GM23338 (cell line): ENCODE measurements at regions not wholly inside any gene's neighbourhood (a gene's known extent, or its start where the extent isn't known, plus 50 kb on each side); places are given as distances from the start of the nearest gene placed in this dataset.

Experiments
- ATAC-seq: fragments of 200-7000 bp; cut with Tn5 transposase; 3 replicates; pipeline ENCODE4 v1.9.1; 2020
- DNase-seq: peaks from one replicate; pipeline ENCODE4 v3.0.0-alpha.2; 2015; ENCODE audit warnings: low spot score
- H2AFZ ChIP-seq: fragments of 200-600 bp; sonication (generic); 2 replicates; pipeline ENCODE4 v1.8.0; 2016; ENCODE audit warnings: antibody characterized with exemption, mild to moderate bottlenecking, moderate library complexity
- H3F3A ChIP-seq: fragments of 200-600 bp; sonication (generic); replicated peaks from 2 replicates; pipeline ENCODE4 v1.8.0; 2017; ENCODE audit warnings: antibody characterized with exemption, mixed run types, low read depth
- H3K27ac ChIP-seq: fragments of 200-600 bp; sonication (generic); 2 replicates; pipeline ENCODE4 v1.6.1; 2016; ENCODE audit warnings: low read depth
- H3K27me3 ChIP-seq: fragments of 200-600 bp; sonication (generic); 2 replicates; pipeline ENCODE4 v1.8.0; 2016; ENCODE audit warnings: mild to moderate bottlenecking, mixed run types, moderate library complexity; ENCODE audit not compliant: insufficient read depth
- H3K36me3 ChIP-seq: fragments of 200-600 bp; sonication (generic); 2 replicates; pipeline ENCODE4 v1.8.0; 2016; ENCODE audit warnings: mild to moderate bottlenecking; ENCODE audit not compliant: insufficient read depth
- H3K4me1 ChIP-seq: fragments of 200-600 bp; sonication (generic); 2 replicates; pipeline ENCODE4 v1.8.0; 2016; ENCODE audit warnings: mild to moderate bottlenecking, moderate library complexity; ENCODE audit not compliant: insufficient read depth
- H3K4me2 ChIP-seq: fragments of 200-600 bp; sonication (generic); 2 replicates; pipeline ENCODE4 v1.7.1; 2017; ENCODE audit warnings: mixed run types
- H3K4me3 ChIP-seq: fragments of 200-600 bp; sonication (generic); 2 replicates; pipeline ENCODE4 v1.6.1; 2016; ENCODE audit warnings: mixed run types
- H3K79me2 ChIP-seq: fragments of 200-600 bp; sonication (generic); replicated peaks from 2 replicates; pipeline ENCODE4 v1.8.0; 2017; ENCODE audit warnings: mild to moderate bottlenecking; ENCODE audit not compliant: insufficient read depth
- H3K9me2 ChIP-seq: fragments of 200-600 bp; sonication (generic); 2 replicates; pipeline ENCODE4 v1.8.0; 2017; ENCODE audit not compliant: insufficient read depth
- H4K20me1 ChIP-seq: fragments of 200-600 bp; sonication (generic); replicated peaks from 2 replicates; pipeline ENCODE4 v1.8.0; 2017; ENCODE audit warnings: mild to moderate bottlenecking; ENCODE audit not compliant: insufficient read depth
- H3K27ac Mint-ChIP-seq: 2 replicates; pipeline ENCODE4 v1.8.0; 2020; ENCODE audit warnings: inconsistent platforms, mild to moderate bottlenecking, moderate library complexity, mixed read lengths
- H3K27me3 Mint-ChIP-seq: 3 replicates; pipeline ENCODE4 v1.8.0; 2022; ENCODE audit warnings: low read depth, mild to moderate bottlenecking, moderate library complexity, mixed read lengths, inconsistent platforms; ENCODE audit not compliant: insufficient read depth, poor library complexity
- H3K36me3 Mint-ChIP-seq: 3 replicates; pipeline ENCODE4 v1.8.0; 2021; ENCODE audit warnings: low read depth, mild to moderate bottlenecking, inconsistent platforms, moderate library complexity, mixed read lengths
- H3K4me1 Mint-ChIP-seq: 3 replicates; pipeline ENCODE4 v1.8.0; 2020; ENCODE audit warnings: mild to moderate bottlenecking, inconsistent platforms, mixed read lengths
- H3K4me3 Mint-ChIP-seq: 3 replicates; pipeline ENCODE4 v1.8.0; 2021; ENCODE audit warnings: moderate library complexity, mild to moderate bottlenecking, inconsistent platforms, mixed read lengths
- H3K9me3 Mint-ChIP-seq: 3 replicates; pipeline ENCODE4 v1.8.0; 2020; ENCODE audit warnings: moderate library complexity, mild to moderate bottlenecking, inconsistent platforms, mixed read lengths
- CREB1 ChIP-seq: fragments of 250-450 bp; sonication (Bioruptor Pico); IDR thresholded peaks from 2 replicates; pipeline ENCODE4 v1.5.0; 2020; ENCODE audit warnings: low read depth, mild to moderate bottlenecking, moderate library complexity
- EZH2 ChIP-seq: fragments of 200-600 bp; sonication (generic); IDR thresholded peaks from one replicate; pipeline ENCODE4 v1.8.0; 2017; ENCODE audit warnings: antibody characterized with exemption, mild to moderate bottlenecking, low read depth; ENCODE audit not compliant: unreplicated experiment
- JUNB ChIP-seq: IDR thresholded peaks from one replicate; pipeline ENCODE4 v1.6.1; 2016; ENCODE audit warnings: antibody characterized with exemption; ENCODE audit not compliant: unreplicated experiment
- NANOG ChIP-seq: IDR thresholded peaks from 2 replicates; pipeline ENCODE4 v1.6.1; 2016; ENCODE audit warnings: antibody characterized with exemption, borderline replicate concordance
- POLR2AphosphoS5 ChIP-seq: IDR thresholded peaks from 2 replicates; pipeline ENCODE4 v1.6.1; 2016; ENCODE audit warnings: antibody characterized with exemption, low read depth
- ZNF114 ChIP-seq: fragments of 250-450 bp; sonication (Bioruptor Pico); IDR thresholded peaks from 2 replicates; pipeline ENCODE4 v1.5.0; 2020; ENCODE audit warnings: mild to moderate bottlenecking, moderate library complexity
- ZNF331 ChIP-seq: fragments of 250-450 bp; sonication (Bioruptor Pico); IDR thresholded peaks from 2 replicates; pipeline ENCODE4 v1.5.0; 2020; ENCODE audit warnings: low read depth, mild to moderate bottlenecking, moderate library complexity
- TF ChIP-seq, protein P1 (sequence below), 2 experiments: fragments of 200-600 bp in 1 of 2; sonication (generic) in 1 of 2; conservative IDR thresholded peaks; 2 replicates each; pipeline versions ENCODE4 v1.5.1 to v1.6.1; 2016 to 2017; ENCODE audit warnings: antibody characterized with exemption in 2 of 2, low read depth in 2 of 2, mild to moderate bottlenecking in 2 of 2, moderate library complexity in 1 of 2

DNA sequence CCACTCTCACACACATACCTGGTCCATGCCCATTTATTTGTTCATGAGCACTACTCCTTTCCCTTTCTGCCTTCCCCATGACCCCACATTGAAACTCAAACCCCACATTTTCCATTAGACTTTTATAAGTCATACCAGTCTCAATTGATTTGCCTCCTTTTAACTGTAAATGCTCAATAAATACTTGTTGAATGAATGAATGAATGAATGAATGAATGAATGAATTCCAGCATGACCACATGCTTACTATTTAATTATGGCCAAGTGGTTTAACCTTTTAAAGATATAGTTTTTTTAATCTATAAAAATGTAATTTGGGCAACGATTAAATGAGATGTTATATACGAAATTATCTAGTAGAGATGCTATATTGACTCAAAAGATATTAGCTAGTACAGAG is 54.1 kb upstream of the GRAMD2B start (continued):
- TF ChIP-seq JUNB (no peak), POLR2AphosphoS5 (no peak), EZH2 (no peak), NANOG (no peak)

DNA sequence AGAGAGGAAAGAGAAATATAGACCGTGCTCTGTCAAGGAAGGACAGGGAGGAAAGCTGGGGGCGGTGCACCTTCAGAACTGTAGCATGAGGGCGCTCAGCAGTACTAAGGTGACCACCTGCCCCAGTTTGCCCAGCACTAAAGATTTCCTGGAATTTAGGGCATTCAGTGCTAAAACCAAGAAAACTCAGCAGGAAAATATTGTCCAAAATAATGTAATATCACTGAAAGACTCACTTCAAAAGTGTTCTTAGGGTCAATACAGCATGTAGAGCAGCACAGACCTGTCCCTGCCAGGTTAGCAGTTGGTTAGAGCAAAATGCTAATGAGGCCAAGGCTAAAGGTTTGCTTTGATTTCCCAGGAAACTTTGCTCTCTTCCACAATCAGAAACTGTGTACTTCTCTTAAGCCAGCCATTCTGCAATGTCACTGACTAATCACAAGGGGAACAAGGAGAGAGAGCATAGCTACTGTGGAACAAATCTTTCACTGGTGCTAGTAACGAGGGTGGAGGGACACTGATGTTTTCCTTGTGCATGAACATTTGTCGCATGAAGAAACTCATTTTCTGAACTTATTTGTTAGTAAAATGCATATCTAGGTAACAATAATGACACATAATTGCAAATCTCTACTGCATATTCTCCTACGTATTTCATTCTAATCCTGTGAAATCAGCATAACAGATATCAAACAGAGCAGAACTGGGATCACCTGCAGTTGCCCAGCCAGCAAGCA is 53.0 kb upstream of the GRAMD2B start:
- peaks cover 60% of the 10 kb centered on the region for H3K4me1 ChIP-seq
- H3K27me3 ChIP-seq = no peaks in the 10 kb centered on the region
- H2AFZ ChIP-seq = 0 out of 2 replicates have a peak overlapping the region, but pooled peaks have one; percentile 5
- Mint-ChIP-seq H3K36me3 (no peaks in the 10 kb centered on the region), H3K27ac (peak overlapping the region; percentile 87), H3K4me3 (no peak overlapping the region), H3K4me1 (peaks cover 58% of the 10 kb centered on the region), H3K27me3 (peaks cover 3% of the 10 kb centered on the region), H3K9me3 (no peaks in the 10 kb centered on the region)
- H4K20me1 ChIP-seq = no peaks in the 10 kb centered on the region
- H3K36me3 ChIP-seq = no peaks in the 10 kb centered on the region
- DNase-seq = peak; percentile 45
- TF ChIP-seq, protein P1, sequence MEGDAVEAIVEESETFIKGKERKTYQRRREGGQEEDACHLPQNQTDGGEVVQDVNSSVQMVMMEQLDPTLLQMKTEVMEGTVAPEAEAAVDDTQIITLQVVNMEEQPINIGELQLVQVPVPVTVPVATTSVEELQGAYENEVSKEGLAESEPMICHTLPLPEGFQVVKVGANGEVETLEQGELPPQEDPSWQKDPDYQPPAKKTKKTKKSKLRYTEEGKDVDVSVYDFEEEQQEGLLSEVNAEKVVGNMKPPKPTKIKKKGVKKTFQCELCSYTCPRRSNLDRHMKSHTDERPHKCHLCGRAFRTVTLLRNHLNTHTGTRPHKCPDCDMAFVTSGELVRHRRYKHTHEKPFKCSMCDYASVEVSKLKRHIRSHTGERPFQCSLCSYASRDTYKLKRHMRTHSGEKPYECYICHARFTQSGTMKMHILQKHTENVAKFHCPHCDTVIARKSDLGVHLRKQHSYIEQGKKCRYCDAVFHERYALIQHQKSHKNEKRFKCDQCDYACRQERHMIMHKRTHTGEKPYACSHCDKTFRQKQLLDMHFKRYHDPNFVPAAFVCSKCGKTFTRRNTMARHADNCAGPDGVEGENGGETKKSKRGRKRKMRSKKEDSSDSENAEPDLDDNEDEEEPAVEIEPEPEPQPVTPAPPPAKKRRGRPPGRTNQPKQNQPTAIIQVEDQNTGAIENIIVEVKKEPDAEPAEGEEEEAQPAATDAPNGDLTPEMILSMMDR (conservative IDR thresholded peaks at IDR 0.05; ENCODE audit: low read depth in 2 of 2) = peak in 1 of 2 experiments; percentile 31; a peak in 1 of 4 replicates
- TF ChIP-seq CREB1 = no peak
- peak overlapping the region; percentile 35 for H3K4me2 ChIP-seq
- no peaks in the 10 kb centered on the region for H3K9me2 ChIP-seq
- H3K4me3 ChIP-seq = no peak overlapping the region
- peak overlapping the region; percentile 64 for H3K27ac ChIP-seq
- H3F3A ChIP-seq = no peaks in the 10 kb centered on the region
- no peaks in the 10 kb centered on the region for H3K79me2 ChIP-seq
- ATAC-seq = peak; percentile 38

DNA sequence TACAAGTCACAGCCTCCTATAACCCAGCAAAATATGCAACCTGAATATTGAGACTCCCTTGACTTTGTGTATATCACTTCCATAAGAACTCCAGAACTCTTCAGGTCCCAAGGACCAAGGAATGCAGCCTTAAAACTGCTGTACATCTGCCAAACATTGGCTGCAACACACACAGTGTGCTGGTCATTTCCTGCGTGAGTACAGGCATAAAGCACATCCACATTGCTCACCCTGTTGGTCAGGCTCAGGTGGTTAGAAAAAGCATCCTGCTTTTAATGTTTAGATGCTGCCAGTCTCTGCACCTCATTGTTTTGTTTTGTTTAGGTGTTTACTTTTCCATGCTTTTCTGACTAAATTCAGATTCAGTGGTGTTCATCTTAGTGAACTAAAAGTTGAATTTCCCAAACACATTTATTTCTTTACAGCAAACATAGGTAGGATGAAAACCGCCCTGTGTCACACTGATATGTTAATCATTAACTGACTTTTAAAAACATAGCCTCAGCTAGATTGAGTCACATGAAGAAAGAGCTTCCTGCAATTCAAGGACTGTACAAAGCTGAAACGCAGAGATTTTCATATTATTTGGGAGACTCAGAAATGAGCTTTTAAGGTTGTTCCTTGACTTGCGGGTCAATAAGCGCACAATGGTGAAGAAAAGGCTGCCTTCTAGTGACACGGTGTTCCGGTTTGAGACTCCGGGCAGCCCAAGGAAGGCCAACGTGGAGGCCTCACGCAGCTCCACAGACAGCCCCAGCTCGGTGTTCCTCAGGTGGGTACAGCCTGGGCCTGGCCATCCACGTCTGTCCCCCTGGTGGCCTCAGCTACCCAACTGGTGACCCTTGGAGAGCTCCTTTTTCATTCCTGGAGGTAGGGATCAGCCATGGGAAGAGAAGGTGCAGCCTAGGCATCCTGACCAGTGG is 52.2 kb upstream of the GRAMD2B start:
- Histone ChIP-seq H3F3A (no peaks in the 10 kb centered on the region), H3K4me2 (peak overlapping the region; percentile 35; the same call in 1 of the 2 replicates), H3K4me1 (peaks cover 60% of the 10 kb centered on the region), H3K36me3 (no peaks in the 10 kb centered on the region), H2AFZ (peak overlapping the region; percentile 3; the same call in 1 of the 2 replicates), H4K20me1 (no peaks in the 10 kb centered on the region), H3K4me3 (no peak overlapping the region), H3K27ac (peak overlapping the region; percentile 39), H3K9me2 (no peaks in the 10 kb centered on the region), H3K27me3 (no peaks in the 10 kb centered on the region), H3K79me2 (no peaks in the 10 kb centered on the region)
- Mint-ChIP-seq H3K36me3 (no peaks in the 10 kb centered on the region), H3K4me3 (no peak overlapping the region), H3K27me3 (peaks cover 3% of the 10 kb centered on the region), H3K9me3 (no peaks in the 10 kb centered on the region), H3K27ac (peak overlapping the region; percentile 87), H3K4me1 (peaks cover 58% of the 10 kb centered on the region)
- peak; percentile 23 for ATAC-seq
- peak; percentile 41 for DNase-seq
- no peak for TF ChIP-seq ZNF331 (CRISPR knock-in tag)
- TF ChIP-seq EZH2 = no peak
- no peak for TF ChIP-seq ZNF114 (CRISPR knock-in tag)
- TF ChIP-seq, protein P1 (conservative IDR thresholded peaks at IDR 0.05; ENCODE audit: low read depth in 2 of 2) = peak in 1 of 2 experiments; percentile 35; a peak in 2 of 4 replicates
- TF ChIP-seq NANOG = no peak
- TF ChIP-seq JUNB = no peak
